ENCODE measurements at regions not wholly inside any gene's neighbourhood (a gene's known extent, or its start where the extent isn't known, plus 50 kb on each side); places are given as distances from the start of the nearest gene placed in this dataset.
A peak's percentile ranks its signal among the peaks of the same experiment; 100 is the strongest.

GRCh38 chr3:182668974-182669373, 124.3 kb upstream of the ATP11B start:
- DNase-seq: no peak

- DNase-seq: no peak
These were observed 121.8 kb upstream of the ATP11B start for GRCh38 chr3:182671541-182671940.

GRCh38 chr3:182671942-182672341, 121.4 kb upstream of the ATP11B start:
- DNase-seq: no peak

- no peak for DNase-seq
These were observed 120.0 kb upstream of the ATP11B start for GRCh38 chr3:182673336-182673735.

- DNase-seq: peak; percentile 8
These were observed 110.8 kb upstream of the ATP11B start for GRCh38 chr3:182682263-182683241.

- DNase-seq: peak; percentile 73
These were observed 109.9 kb upstream of the ATP11B start for GRCh38 chr3:182683453-182683852.

GRCh38 chr3:182683858-182684257, 109.4 kb upstream of the ATP11B start:
- no peak for DNase-seq

- no peak for DNase-seq
These were observed 107.0 kb upstream of the ATP11B start for GRCh38 chr3:182686033-182686886.

GRCh38 chr3:182690172-182690571, 103.1 kb upstream of the ATP11B start:
- no peak for DNase-seq

GRCh38 chr3:182692021-182692420, 101.3 kb upstream of the ATP11B start:
- no peak for DNase-seq

GRCh38 chr3:182692695-182693094, 100.6 kb upstream of the ATP11B start:
- peak; percentile 13 for DNase-seq

- DNase-seq: no peak
These were observed 99.6 kb upstream of the ATP11B start for GRCh38 chr3:182693723-182694122.

- no peak for DNase-seq
These were observed 96.4 kb upstream of the ATP11B start for GRCh38 chr3:182696916-182697315.

- DNase-seq: no peak
These were observed 95.9 kb upstream of the ATP11B start for GRCh38 chr3:182697345-182697919.

GRCh38 chr3:182698078-182698477, 95.2 kb upstream of the ATP11B start:
- no peak for DNase-seq

- no peak for DNase-seq
These were observed 93.6 kb upstream of the ATP11B start for GRCh38 chr3:182699550-182700170.

GRCh38 chr3:182702216-182702615, 91.1 kb upstream of the ATP11B start:
- no peak for DNase-seq

GRCh38 chr3:182703233-182703632, 90.1 kb upstream of the ATP11B start:
- no peak for DNase-seq

GRCh38 chr3:182704926-182705325, 88.4 kb upstream of the ATP11B start:
- DNase-seq: no peak

- no peak for DNase-seq
These were observed 84.5 kb upstream of the ATP11B start for GRCh38 chr3:182708810-182709209.

- DNase-seq: no peak
These were observed 84.0 kb upstream of the ATP11B start for GRCh38 chr3:182709306-182709705.

GRCh38 chr3:182710557-182711157, 82.6 kb upstream of the ATP11B start:
- DNase-seq: peak; percentile 68
